K562 (cell line): ENCODE measurements at regions not wholly inside any gene's neighbourhood (a gene's known extent, or its start where the extent isn't known, plus 50 kb on each side); places are given as distances from the start of the nearest gene placed in this dataset.
A peak's percentile ranks its signal among the peaks of the same experiment; 100 is the strongest.

Experiments used
- BCOR ChIP-seq: fragments of 450-650 bp; IDR thresholded peaks from 2 replicates; pipeline ENCODE4 v1.6.1; 2016
- CAMTA2 ChIP-seq: fragments of 250-450 bp; sonication (Bioruptor Pico); conservative IDR thresholded peaks from 2 replicates; pipeline ENCODE4 v1.5.1; 2022
- DIDO1 ChIP-seq: fragments of 450-650 bp; IDR thresholded peaks from 2 replicates; pipeline ENCODE4 v1.6.1; 2016; ENCODE audit warnings: low read depth, missing biosample characterization, missing genetic modification characterization
- FUS ChIP-seq: fragments of 200-400 bp; formaldehyde crosslinking; optimal IDR thresholded peaks from 2 replicates; pipeline ENCODE3; 2017; ENCODE audit warnings: low read depth, low read length
- KLF13 ChIP-seq: fragments of 450-650 bp; IDR thresholded peaks from 2 replicates; pipeline ENCODE4 v1.6.1; 2016; ENCODE audit warnings: missing genetic modification characterization, low read depth, mild to moderate bottlenecking, missing compliant biosample characterization, moderate library complexity, borderline replicate concordance
- MTA3 ChIP-seq: fragments of 450-650 bp; formaldehyde crosslinking; IDR thresholded peaks from 2 replicates; pipeline ENCODE4 v1.6.1; 2017; ENCODE audit warnings: mild to moderate bottlenecking, borderline replicate concordance
- TF ChIP-seq, protein P1 (sequence below), 2 experiments: fragments of 450-650 bp; IDR thresholded peaks; 2 replicates each; pipeline ENCODE4 v1.6.1; 2018; ENCODE audit warnings: mild to moderate bottlenecking in 2 of 2, low read depth in 1 of 2; ENCODE audit not compliant: partially characterized antibody in 2 of 2
- TF ChIP-seq, protein P2 (sequence below): IDR thresholded peaks from 2 replicates; pipeline ENCODE4 v1.6.1; 2011; ENCODE audit not compliant: insufficient read length; ENCODE audit errors: extremely low read depth
- TF ChIP-seq, protein P3 (sequence below): sonication (generic); formaldehyde crosslinking; IDR thresholded peaks from 2 replicates; pipeline ENCODE4 v1.8.0; 2022; ENCODE audit warnings: mild to moderate bottlenecking, missing genetic modification reagents
- TF ChIP-seq, protein P4 (sequence below): fragments of 450-650 bp; IDR thresholded peaks from 2 replicates; pipeline ENCODE4 v1.6.1; 2018; ENCODE audit not compliant: partially characterized antibody
- TF ChIP-seq, protein P5 (sequence below), 2 experiments: IDR thresholded peaks in 1 of 2; conservative IDR thresholded peaks in 1 of 2; 2 replicates each; pipeline ENCODE4 v1.6.1; 2016; ENCODE audit warnings: low read depth in 2 of 2, mild to moderate bottlenecking in 1 of 2, missing compliant biosample characterization in 1 of 2, missing genetic modification characterization in 1 of 2, moderate library complexity in 1 of 2
- TF ChIP-seq, protein P6 (sequence below): fragments of 450-650 bp; formaldehyde crosslinking; IDR thresholded peaks from 2 replicates; pipeline ENCODE4 v1.4.0; 2020; ENCODE audit warnings: mild to moderate bottlenecking, moderate library complexity

DNA sequence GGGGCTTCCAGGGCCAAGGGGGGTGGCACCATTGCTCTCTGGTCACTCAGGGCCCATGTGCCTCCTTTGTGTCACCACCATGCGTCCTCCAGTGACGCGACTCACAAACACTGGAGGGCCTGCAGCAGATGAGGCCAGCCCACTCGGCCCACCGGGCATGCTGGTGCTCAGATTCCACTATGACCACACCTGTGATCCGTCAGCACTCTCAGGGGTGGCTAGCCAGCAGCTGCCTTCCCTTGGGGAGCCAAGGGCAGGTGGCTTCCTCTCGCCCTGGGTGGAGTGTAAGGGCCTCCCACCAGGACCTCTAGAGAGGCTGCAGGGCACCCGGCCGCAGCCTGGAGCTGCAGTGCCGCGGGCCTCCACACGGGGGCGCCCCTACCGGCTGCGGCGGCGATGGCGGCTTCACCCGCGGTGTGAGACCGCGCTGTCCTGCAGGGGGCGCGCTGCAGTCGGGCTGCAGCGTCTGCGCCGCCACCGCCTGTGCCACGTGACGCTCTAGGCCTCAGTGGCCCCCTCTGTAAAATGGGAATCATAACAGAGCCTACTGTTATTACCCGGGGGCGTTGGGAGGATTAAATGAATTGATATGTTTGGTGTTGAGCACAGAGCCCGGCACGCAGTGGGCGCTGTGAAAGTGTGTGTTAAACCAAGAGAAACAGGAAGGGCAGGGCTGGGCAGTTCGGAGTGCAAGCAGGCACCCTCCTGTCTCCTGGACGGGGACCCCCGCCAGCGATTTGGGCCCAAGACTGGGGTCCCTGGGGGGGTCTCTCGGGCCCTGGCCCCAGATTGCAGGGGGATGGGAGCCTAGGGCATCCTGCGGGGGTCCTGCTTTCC lies 192.4 kb upstream of the GSE1 start (continued):
- TF ChIP-seq, protein P1, sequence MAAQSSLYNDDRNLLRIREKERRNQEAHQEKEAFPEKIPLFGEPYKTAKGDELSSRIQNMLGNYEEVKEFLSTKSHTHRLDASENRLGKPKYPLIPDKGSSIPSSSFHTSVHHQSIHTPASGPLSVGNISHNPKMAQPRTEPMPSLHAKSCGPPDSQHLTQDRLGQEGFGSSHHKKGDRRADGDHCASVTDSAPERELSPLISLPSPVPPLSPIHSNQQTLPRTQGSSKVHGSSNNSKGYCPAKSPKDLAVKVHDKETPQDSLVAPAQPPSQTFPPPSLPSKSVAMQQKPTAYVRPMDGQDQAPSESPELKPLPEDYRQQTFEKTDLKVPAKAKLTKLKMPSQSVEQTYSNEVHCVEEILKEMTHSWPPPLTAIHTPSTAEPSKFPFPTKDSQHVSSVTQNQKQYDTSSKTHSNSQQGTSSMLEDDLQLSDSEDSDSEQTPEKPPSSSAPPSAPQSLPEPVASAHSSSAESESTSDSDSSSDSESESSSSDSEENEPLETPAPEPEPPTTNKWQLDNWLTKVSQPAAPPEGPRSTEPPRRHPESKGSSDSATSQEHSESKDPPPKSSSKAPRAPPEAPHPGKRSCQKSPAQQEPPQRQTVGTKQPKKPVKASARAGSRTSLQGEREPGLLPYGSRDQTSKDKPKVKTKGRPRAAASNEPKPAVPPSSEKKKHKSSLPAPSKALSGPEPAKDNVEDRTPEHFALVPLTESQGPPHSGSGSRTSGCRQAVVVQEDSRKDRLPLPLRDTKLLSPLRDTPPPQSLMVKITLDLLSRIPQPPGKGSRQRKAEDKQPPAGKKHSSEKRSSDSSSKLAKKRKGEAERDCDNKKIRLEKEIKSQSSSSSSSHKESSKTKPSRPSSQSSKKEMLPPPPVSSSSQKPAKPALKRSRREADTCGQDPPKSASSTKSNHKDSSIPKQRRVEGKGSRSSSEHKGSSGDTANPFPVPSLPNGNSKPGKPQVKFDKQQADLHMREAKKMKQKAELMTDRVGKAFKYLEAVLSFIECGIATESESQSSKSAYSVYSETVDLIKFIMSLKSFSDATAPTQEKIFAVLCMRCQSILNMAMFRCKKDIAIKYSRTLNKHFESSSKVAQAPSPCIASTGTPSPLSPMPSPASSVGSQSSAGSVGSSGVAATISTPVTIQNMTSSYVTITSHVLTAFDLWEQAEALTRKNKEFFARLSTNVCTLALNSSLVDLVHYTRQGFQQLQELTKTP (IDR thresholded peaks at IDR 0.05; ENCODE audit: low read depth in 1 of 2, partially characterized antibody in 2 of 2): no peak
- TF ChIP-seq, protein P2, sequence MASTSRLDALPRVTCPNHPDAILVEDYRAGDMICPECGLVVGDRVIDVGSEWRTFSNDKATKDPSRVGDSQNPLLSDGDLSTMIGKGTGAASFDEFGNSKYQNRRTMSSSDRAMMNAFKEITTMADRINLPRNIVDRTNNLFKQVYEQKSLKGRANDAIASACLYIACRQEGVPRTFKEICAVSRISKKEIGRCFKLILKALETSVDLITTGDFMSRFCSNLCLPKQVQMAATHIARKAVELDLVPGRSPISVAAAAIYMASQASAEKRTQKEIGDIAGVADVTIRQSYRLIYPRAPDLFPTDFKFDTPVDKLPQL: no peak
- TF ChIP-seq, protein P3, sequence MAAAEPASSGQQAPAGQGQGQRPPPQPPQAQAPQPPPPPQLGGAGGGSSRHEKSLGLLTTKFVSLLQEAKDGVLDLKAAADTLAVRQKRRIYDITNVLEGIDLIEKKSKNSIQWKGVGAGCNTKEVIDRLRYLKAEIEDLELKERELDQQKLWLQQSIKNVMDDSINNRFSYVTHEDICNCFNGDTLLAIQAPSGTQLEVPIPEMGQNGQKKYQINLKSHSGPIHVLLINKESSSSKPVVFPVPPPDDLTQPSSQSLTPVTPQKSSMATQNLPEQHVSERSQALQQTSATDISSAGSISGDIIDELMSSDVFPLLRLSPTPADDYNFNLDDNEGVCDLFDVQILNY (CRISPR knock-in tag): no peak
- peak; percentile 79; the same call in 1 of the 2 replicates for TF ChIP-seq KLF13 (tag)
- TF ChIP-seq, protein P4, sequence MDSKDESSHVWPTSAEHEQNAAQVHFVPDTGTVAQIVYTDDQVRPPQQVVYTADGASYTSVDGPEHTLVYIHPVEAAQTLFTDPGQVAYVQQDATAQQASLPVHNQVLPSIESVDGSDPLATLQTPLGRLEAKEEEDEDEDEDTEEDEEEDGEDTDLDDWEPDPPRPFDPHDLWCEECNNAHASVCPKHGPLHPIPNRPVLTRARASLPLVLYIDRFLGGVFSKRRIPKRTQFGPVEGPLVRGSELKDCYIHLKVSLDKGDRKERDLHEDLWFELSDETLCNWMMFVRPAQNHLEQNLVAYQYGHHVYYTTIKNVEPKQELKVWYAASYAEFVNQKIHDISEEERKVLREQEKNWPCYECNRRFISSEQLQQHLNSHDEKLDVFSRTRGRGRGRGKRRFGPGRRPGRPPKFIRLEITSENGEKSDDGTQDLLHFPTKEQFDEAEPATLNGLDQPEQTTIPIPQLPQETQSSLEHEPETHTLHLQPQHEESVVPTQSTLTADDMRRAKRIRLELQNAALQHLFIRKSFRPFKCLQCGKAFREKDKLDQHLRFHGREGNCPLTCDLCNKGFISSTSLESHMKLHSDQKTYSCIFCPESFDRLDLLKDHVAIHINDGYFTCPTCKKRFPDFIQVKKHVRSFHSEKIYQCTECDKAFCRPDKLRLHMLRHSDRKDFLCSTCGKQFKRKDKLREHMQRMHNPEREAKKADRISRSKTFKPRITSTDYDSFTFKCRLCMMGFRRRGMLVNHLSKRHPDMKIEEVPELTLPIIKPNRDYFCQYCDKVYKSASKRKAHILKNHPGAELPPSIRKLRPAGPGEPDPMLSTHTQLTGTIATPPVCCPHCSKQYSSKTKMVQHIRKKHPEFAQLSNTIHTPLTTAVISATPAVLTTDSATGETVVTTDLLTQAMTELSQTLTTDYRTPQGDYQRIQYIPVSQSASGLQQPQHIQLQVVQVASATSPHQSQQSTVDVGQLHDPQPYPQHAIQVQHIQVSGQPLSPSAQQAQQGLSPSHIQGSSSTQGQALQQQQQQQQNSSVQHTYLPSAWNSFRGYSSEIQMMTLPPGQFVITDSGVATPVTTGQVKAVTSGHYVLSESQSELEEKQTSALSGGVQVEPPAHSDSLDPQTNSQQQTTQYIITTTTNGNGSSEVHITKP: no peak
- TF ChIP-seq CAMTA2 (CRISPR knock-in tag): no peak
- peak; percentile 83 for TF ChIP-seq MTA3
- TF ChIP-seq BCOR: peak; percentile 99
- TF ChIP-seq, protein P5, sequence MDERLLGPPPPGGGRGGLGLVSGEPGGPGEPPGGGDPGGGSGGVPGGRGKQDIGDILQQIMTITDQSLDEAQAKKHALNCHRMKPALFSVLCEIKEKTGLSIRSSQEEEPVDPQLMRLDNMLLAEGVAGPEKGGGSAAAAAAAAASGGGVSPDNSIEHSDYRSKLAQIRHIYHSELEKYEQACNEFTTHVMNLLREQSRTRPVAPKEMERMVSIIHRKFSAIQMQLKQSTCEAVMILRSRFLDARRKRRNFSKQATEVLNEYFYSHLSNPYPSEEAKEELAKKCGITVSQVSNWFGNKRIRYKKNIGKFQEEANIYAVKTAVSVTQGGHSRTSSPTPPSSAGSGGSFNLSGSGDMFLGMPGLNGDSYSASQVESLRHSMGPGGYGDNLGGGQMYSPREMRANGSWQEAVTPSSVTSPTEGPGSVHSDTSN (CRISPR knock-in tag; IDR thresholded peaks at IDR 0.05; ENCODE audit: low read depth): no peak
- TF ChIP-seq, protein P5 (tag; conservative IDR thresholded peaks at IDR 0.05; ENCODE audit: low read depth): no peak
- TF ChIP-seq FUS: no peak
- TF ChIP-seq, protein P6, sequence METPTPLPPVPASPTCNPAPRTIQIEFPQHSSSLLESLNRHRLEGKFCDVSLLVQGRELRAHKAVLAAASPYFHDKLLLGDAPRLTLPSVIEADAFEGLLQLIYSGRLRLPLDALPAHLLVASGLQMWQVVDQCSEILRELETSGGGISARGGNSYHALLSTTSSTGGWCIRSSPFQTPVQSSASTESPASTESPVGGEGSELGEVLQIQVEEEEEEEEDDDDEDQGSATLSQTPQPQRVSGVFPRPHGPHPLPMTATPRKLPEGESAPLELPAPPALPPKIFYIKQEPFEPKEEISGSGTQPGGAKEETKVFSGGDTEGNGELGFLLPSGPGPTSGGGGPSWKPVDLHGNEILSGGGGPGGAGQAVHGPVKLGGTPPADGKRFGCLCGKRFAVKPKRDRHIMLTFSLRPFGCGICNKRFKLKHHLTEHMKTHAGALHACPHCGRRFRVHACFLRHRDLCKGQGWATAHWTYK (CRISPR knock-in tag): peak; percentile 90; the same call in 1 of the 2 replicates
- no peak for TF ChIP-seq DIDO1
